NCI-H446 (cell line): ENCODE measurements at regions not wholly inside any gene's neighbourhood (a gene's known extent, or its start where the extent isn't known, plus 50 kb on each side); places are given as distances from the start of the nearest gene placed in this dataset.
"Not testable (repeated sequence)": the region's sequence is repeated elsewhere in the genome, so short reads cannot be mapped to it uniquely, and the experiment has no call there.

Experiments
- DNase-seq, 2 experiments: peaks; one replicate each; lab custom pipeline; 2025; lab: John Stamatoyannopoulos, UW

GRCh38 chr2:58369594-58369993 is 128.5 kb upstream of the FANCL start:
- no peak for DNase-seq

- DNase-seq: no peak
Measured at GRCh38 chr2:58364098-58364497, 123.0 kb upstream of the FANCL start.

- DNase-seq: no peak
Measured at GRCh38 chr2:58358026-58358425, 116.9 kb upstream of the FANCL start.

GRCh38 chr2:58357521-58357920 is 116.4 kb upstream of the FANCL start:
- no peak for DNase-seq

- DNase-seq: no peak
Measured at GRCh38 chr2:58354230-58354629, 113.1 kb upstream of the FANCL start.

- no peak for DNase-seq
Measured at GRCh38 chr2:58350484-58350883, 109.4 kb upstream of the FANCL start.

GRCh38 chr2:58347810-58348209 is 106.7 kb upstream of the FANCL start:
- DNase-seq: no peak

GRCh38 chr2:58341047-58341446 is 99.9 kb upstream of the FANCL start:
- DNase-seq: no peak

GRCh38 chr2:58339548-58340243 is 98.6 kb upstream of the FANCL start:
- DNase-seq: no peak

- DNase-seq: peak; percentile 2 to 60
Measured at GRCh38 chr2:58336416-58336815, 95.3 kb upstream of the FANCL start.

GRCh38 chr2:58334414-58334813 is 93.3 kb upstream of the FANCL start:
- DNase-seq: no peak

- DNase-seq: not testable (repeated sequence)
Measured at GRCh38 chr2:58325296-58325895, 84.3 kb upstream of the FANCL start.

GRCh38 chr2:58319481-58319880 is 78.4 kb upstream of the FANCL start:
- no peak for DNase-seq

- DNase-seq: not testable (repeated sequence)
Measured at GRCh38 chr2:58318949-58319348, 77.8 kb upstream of the FANCL start.

GRCh38 chr2:58313926-58314325 is 72.8 kb upstream of the FANCL start:
- DNase-seq: no peak

GRCh38 chr2:58308435-58308834 is 67.3 kb upstream of the FANCL start:
- no peak for DNase-seq

- DNase-seq: no peak
Measured at GRCh38 chr2:58304843-58305242, 63.7 kb upstream of the FANCL start.

GRCh38 chr2:58299123-58299522 is 58.0 kb upstream of the FANCL start:
- DNase-seq: no peak

GRCh38 chr2:58293056-58293455 is 51.9 kb upstream of the FANCL start:
- no peak for DNase-seq

GRCh38 chr2:58291726-58292438 is 50.8 kb upstream of the FANCL start:
- DNase-seq: no peak
